Smooth muscle cell (in vitro differentiated cells): ENCODE measurements at regions not wholly inside any gene's neighbourhood (a gene's known extent, or its start where the extent isn't known, plus 50 kb on each side); places are given as distances from the start of the nearest gene placed in this dataset.

Experiments used
- DNase-seq: peaks from one replicate; lab custom pipeline; 2025; ENCODE audit not compliant: unreplicated experiment; lab: John Stamatoyannopoulos, UW
- H2AFZ ChIP-seq: fragments of 200-600 bp; sonication (generic); 2 replicates; pipeline ENCODE4 v1.6.0; 2016; ENCODE audit warnings: antibody characterized with exemption, low read depth, mild to moderate bottlenecking
- H3F3A ChIP-seq: fragments of 200-600 bp; sonication (generic); 2 replicates; pipeline ENCODE4 v1.6.0; 2017; ENCODE audit warnings: antibody characterized with exemption, low read depth
- H3K27ac ChIP-seq: fragments of 200-600 bp; sonication (generic); 2 replicates; pipeline ENCODE4 v1.5.1; 2016; ENCODE audit warnings: low read depth, mild to moderate bottlenecking
- H3K27me3 ChIP-seq: fragments of 200-600 bp; sonication (generic); 2 replicates; pipeline ENCODE4 v1.6.1; 2016; ENCODE audit warnings: low read depth, mild to moderate bottlenecking
- H3K36me3 ChIP-seq: fragments of 200-600 bp; sonication (generic); 2 replicates; pipeline ENCODE4 v1.5.1; 2016; ENCODE audit warnings: low read depth
- H3K4me1 ChIP-seq: fragments of 200-600 bp; sonication (generic); 2 replicates; pipeline ENCODE4 v1.5.1; 2016; ENCODE audit warnings: low read depth
- H3K4me2 ChIP-seq: fragments of 200-600 bp; sonication (generic); 2 replicates; pipeline ENCODE4 v1.6.0; 2016; ENCODE audit warnings: mild to moderate bottlenecking
- H3K4me3 ChIP-seq: fragments of 200-600 bp; sonication (generic); 2 replicates; pipeline ENCODE4 v1.5.1; 2016; ENCODE audit warnings: mild to moderate bottlenecking
- H3K79me2 ChIP-seq: fragments of 200-600 bp; sonication (generic); 2 replicates; pipeline ENCODE4 v1.6.0; 2016; ENCODE audit warnings: low read depth, mild to moderate bottlenecking
- H3K9ac ChIP-seq: fragments of 200-600 bp; sonication (generic); 2 replicates; pipeline ENCODE4 v1.6.0; 2016; ENCODE audit warnings: low read depth
- H3K9me3 ChIP-seq: fragments of 200-600 bp; sonication (generic); replicated peaks from 2 replicates; pipeline ENCODE4 v1.5.1; 2016; ENCODE audit warnings: low read depth
- H4K20me1 ChIP-seq: fragments of 200-600 bp; sonication (generic); 2 replicates; pipeline ENCODE4 v1.6.0; 2016; ENCODE audit warnings: low read depth
- CTCF ChIP-seq: fragments of 200-600 bp; sonication (generic); IDR thresholded peaks from 2 replicates; pipeline ENCODE4 v1.5.1; 2017; ENCODE audit warnings: borderline replicate concordance, mild to moderate bottlenecking, antibody characterized with exemption; ENCODE audit not compliant: insufficient read depth, poor library complexity, severe bottlenecking
- WGBS: methylation state at CpG from one replicate; pipeline ENCODE4 v1.1.7; 2016; ENCODE audit warnings: low lambda C conversion rate; 5-methylcytosine and 5-hydroxymethylcytosine counted together

GRCh38 chr12:125470838-125471783 is 405.9 kb downstream of the AACS start:
- no peak for DNase-seq
- WGBS = 77% methylated on average over 15 of the region's 15 CpGs

GRCh38 chr12:125473501-125473900 is 408.3 kb downstream of the AACS start:
- Histone ChIP-seq H3F3A (no peaks in the 10 kb centered on the region), H3K4me3 (no peak overlapping the region), H3K36me3 (no peaks in the 10 kb centered on the region), H3K4me1 (no peaks in the 10 kb centered on the region), H3K27me3 (no peaks in the 10 kb centered on the region), H3K9me3 (no peaks in the 10 kb centered on the region), H3K9ac (no peak overlapping the region), H3K4me2 (no peak overlapping the region), H3K79me2 (no peaks in the 10 kb centered on the region), H3K27ac (no peak overlapping the region), H2AFZ (no peak overlapping the region), H4K20me1 (no peaks in the 10 kb centered on the region)
- no peak for TF ChIP-seq CTCF
- no peak for DNase-seq

More at GRCh38 chr12:125470838-125471783, 405.9 kb downstream of the AACS start:
- Histone ChIP-seq H3K4me1 (no peaks in the 10 kb centered on the region), H2AFZ (no peak overlapping the region), H3K4me3 (no peak overlapping the region), H3K36me3 (no peaks in the 10 kb centered on the region), H3K27me3 (no peaks in the 10 kb centered on the region), H3K4me2 (no peak overlapping the region), H4K20me1 (no peaks in the 10 kb centered on the region), H3K27ac (no peak overlapping the region), H3K79me2 (no peaks in the 10 kb centered on the region), H3K9me3 (no peaks in the 10 kb centered on the region), H3K9ac (no peak overlapping the region), H3F3A (no peaks in the 10 kb centered on the region)
- no peak for TF ChIP-seq CTCF

DNA sequence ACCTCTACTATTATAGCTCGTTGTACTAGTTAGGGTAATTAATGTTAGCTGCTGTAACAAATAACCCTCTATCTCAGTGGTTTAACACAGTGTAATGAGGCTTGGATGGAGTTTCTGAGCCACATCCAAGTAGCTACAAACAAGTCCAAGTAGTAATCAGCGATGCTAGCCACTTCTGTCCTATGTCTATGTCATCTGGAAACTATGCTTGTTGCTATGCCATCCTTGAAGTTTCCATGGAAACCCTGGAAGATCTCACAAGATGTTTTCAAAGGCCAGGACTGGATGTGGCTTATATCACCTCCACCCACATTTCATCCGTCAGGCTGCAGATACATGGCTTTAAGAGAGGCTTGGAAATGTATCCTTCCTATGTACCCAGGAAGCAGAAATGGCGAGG is 422.1 kb downstream of the AACS start:
- Histone ChIP-seq H2AFZ (no peak overlapping the region), H3K27ac (no peak overlapping the region)
- no peak for TF ChIP-seq CTCF

GRCh38 chr12:125491553-125491952 is 426.3 kb downstream of the AACS start:
- H3K4me3 ChIP-seq = no peak overlapping the region
- no peak for DNase-seq
- no peaks in the 10 kb centered on the region for H3K9me3 ChIP-seq
- H4K20me1 ChIP-seq = no peaks in the 10 kb centered on the region
- H2AFZ ChIP-seq = no peak overlapping the region
- H3K4me1 ChIP-seq = no peaks in the 10 kb centered on the region
- H3K79me2 ChIP-seq = no peaks in the 10 kb centered on the region
- no peak for TF ChIP-seq CTCF
- no peaks in the 10 kb centered on the region for H3K36me3 ChIP-seq
- no peak overlapping the region for H3K9ac ChIP-seq
- no peaks in the 10 kb centered on the region for H3K27me3 ChIP-seq
- H3F3A ChIP-seq = no peaks in the 10 kb centered on the region
- H3K27ac ChIP-seq = no peak overlapping the region
- H3K4me2 ChIP-seq = no peak overlapping the region
- WGBS = 89% methylated on average over 7 of the region's 7 CpGs

More for the DNA sequence above, 422.1 kb downstream of the AACS start:
- Histone ChIP-seq H4K20me1 (no peaks in the 10 kb centered on the region), H3F3A (no peaks in the 10 kb centered on the region), H3K9ac (no peak overlapping the region), H3K27me3 (no peaks in the 10 kb centered on the region), H3K4me1 (no peaks in the 10 kb centered on the region), H3K4me3 (no peak overlapping the region), H3K9me3 (no peaks in the 10 kb centered on the region), H3K4me2 (no peak overlapping the region), H3K36me3 (no peaks in the 10 kb centered on the region), H3K79me2 (no peaks in the 10 kb centered on the region)
- WGBS = 74% methylated on average over 4 of the region's 4 CpGs
- no peak for DNase-seq
